NCI-H526 (cell line): ENCODE measurements at regions not wholly inside any gene's neighbourhood (a gene's known extent, or its start where the extent isn't known, plus 50 kb on each side); places are given as distances from the start of the nearest gene placed in this dataset.

Experiments used
- DNase-seq, 2 experiments: peaks; one replicate each; lab custom pipeline; 2025; lab: John Stamatoyannopoulos, UW

GRCh38 chr14:104386151-104386841 lies 193.3 kb upstream of the C14orf180 start:
- peak; percentile 65 to 92 for DNase-seq

DNA sequence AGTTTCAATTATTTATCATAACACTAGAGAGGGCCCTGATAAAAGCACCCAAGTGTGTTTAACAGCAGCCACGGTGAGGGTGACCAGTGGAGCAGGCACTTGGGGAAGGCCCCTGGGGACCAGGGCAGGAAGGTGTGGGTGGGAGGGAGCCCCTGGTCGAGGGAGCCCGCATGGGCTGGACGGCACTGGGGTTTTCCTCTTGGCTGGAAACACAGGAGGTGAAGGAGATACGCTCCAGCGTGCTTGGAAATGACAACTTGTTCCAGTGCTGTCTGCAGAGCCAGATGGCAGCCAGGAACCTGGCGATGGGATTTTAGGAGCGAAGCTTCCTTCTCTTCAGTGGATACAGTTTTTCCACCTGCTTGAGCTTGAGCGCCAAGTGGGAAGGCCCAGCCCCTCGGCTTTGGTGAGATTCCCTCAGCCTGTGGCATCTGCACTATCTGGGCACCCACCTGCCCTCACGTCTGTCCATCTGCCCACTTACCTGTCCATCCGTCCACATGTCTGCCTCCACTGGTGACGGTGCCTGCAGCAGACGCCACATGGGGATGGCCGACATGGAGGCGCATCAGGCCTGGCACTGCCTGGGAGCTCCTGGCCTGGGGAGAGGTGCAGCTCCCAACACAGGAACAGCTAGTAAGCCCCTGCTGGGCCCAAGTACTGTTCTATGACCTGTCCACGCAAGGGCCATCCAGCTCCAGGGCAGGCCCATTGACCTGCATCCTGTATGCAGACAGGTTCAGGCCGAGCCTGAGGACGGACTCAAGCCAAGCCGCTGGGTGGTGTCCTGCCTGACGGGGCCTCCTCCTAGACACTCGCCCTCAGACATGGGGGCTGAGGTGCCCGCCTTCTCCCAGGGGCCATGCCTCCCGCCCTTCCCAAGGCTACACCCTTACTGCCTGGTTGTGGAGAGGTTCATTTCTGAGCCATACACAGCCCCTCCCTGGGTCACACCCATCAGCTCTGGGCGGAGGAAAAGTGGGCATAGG lies 192.2 kb upstream of the C14orf180 start:
- no peak for DNase-seq

- DNase-seq, result no peak
Measured at GRCh38 chr14:104388011-104388521, 191.5 kb upstream of the C14orf180 start.

DNA sequence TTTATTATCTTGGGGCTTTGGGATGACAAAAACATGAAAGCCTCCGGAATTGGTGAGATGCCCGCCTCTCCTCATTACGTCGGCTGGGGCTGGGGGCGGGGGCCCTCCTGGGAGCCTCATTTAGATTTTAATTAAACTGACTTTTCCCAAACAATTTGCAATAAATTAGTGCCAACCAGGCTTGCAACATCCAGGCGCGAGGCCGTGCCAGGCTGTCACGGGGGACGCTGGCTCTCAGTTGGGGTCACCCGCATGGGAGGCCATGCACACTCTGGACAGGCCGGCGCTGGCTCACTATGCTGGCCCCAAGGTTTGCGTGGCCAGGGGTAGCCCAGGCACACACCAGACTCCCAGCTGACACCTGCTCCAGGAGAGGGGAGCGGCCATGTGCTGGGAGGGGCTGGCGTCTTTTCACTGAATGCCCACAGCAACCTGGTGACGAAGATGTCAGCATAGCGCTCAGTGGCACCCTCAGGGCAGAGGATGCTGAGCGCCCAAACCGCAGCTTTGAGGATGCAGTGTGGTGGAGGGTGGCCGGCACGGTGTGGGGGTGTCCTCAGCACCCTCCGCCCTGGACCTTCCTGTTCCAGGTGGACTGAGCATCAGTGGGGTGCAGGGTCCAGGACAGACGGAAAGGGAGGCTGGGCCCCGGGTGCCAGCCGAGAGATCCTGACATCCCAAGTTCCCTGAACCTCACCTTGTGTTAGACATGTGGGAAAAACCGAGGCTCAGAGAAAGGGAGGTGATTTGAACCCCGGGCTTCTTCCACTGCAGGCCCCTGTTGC lies 190.8 kb upstream of the C14orf180 start:
- DNase-seq, result no peak

DNA sequence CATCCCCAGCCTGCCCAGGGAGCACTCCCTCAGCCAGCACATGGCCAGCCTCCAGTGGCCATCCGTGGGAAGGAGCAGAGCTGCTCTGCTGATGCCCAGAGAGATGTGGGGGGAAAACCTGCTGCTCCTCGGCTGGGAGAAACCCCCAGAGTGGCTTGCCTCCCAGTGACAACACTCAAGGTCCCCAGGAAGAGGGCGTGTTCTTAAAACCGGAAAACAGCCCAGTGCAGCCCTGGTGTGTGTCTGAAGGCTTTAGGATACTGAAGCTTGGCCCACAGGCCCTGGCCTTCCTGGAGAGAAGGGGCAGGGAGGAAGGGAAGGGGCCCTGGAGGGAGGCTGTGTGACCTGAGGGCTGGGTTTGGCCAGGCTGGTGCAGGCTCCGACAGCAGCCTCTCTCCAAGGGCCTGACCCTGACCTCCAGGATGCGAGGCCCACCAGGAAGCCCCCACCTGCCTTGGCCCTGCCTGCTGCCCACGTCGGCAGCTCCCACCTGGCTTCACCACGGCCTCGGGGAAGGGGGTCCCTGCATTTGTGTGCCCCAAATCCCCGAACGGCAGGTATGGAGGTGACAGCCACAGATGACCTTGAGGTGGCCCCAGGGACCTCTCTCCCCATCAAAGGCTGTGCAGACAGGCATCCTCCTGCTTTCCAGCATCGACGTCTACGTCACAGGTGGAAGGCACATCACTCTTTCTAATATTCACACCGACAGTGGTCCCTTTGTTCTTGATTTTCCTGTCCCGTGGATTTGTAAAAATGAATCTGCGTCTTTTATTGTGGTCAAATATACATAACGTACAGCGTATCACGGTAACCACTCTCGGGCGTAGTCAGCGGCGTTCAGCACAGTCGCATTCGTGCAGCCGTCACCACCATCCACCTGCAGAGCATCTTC lies 190.0 kb upstream of the C14orf180 start:
- no peak for DNase-seq

DNA sequence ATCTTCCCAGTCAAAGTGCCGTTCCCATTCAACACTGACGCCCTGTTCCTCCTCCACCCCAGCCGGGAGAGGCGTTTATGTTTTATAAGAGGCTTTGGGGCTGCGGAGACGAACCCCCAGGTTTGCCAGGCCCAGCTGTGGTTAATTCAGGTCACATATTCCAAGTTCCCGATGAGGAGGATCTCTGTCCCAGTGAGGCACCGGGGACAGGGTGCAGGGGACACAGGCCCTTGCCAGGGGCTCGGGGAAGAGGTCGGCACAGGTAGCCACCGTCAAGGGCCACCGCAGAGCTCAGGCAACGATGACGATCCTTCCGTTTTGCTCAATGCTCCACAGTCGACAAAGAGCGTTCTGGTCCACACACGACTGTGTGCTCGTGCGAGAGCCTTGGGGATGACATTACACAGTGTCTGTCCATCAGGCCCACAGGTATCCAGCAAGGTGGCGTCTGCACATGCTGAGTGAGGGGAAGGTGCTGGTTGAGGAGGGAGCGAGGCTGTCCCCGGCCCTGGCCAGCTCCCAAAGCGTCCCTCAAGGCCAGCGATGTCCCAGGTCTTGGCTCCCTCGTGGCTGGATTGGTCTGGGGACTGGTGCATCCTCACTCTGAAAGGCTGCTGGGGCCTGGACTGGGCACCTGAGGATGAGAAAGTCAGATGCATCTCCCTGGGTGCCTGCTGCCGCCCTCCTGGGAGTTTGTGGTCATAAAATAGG lies 189.2 kb upstream of the C14orf180 start:
- DNase-seq, result no peak

GRCh38 chr14:104390941-104391901 lies 188.3 kb upstream of the C14orf180 start:
- peak; percentile 62 to 77 for DNase-seq

DNA sequence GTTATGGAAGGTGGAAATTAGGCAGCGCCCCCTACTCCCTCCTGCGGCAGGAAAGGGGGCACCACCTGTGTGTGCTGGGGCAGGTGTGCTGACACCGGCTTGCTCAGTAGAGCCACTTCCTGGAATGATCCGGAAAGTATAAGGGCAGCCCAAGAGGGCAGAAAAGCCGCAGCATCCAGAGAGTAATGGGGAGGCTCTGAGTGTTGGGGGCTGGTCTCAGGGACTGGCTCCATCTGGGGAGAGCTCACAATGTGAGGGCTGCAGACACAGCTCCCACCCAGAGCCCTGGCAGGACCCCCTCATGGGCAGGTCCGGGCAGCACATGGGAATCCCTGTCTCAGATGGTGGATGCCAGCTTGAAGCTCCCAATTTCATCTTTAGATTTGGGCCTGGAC lies 187.6 kb upstream of the C14orf180 start:
- DNase-seq, result peak in 1 of 2 experiments; percentile 77

DNA sequence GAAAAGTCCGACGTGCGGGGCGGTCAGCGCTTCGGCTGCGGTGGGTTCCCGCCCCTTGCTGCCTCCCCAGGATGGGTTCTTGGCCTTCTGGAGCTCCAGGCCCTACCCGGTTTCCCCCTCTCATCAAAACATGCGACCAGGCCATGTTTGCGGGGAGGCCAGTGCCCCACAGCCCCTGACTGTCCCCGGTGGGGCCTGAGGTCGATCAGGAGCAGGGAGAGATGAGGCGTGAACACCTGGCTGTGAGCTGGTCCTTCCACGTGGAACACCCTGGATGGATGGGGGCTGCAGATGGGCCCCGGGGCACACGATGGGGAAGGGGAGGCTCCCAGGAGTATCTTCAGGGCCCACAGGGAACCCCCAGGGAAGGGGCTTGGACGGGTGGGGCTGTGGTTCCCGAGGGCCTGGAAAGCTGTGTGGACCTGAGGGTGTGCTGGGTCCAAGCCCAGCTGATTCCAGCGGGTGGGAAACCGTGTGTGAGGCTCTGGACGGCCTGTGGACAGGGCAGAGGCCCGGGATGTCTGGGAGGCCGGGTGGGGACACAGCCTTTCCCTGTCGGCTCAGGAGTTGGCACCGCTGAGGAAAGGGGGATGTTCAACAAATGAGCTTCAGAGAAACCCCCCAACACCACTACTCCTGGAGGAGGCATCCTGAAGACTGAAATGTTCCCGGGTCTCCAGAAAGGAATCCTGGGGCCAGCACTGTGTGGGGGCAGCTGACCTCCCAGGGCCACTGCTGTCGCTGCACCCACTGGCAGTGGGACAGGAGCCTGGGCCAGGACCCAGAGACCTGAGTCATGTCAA lies 187.0 kb upstream of the C14orf180 start:
- no peak for DNase-seq

DNA sequence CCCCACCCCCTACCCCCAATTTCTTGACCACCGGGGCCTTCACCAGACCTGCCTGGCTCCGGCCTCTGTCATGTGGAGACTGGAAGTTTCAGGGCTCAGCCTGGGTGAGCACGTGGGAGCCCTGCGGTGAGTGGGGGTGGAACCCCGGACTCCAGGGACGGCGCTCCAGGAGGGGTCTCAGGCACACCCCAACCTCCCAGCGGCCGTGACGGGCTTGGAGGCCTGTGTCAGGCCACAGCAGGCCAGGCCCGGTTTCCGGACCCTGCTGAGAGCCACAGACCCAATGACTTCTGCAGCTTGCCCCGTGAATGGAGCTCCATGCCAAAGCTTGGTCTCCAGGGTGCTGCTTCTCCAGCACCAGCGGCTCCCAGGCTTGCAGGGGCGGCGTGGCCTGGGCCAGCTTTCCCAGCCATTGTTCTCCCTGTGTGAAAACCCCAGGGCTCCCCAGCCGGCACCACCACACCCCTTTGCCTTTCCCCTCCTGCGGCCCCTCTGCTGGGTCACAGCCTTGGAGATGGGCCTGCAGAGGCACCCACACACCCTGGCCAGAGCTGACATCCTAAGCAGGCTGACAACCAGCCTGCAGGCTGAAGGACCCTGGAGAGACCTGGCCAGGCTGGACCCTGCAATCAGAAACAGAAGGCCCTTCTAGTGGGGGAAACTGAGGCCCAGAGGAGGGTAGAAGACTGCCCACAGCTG lies 186.2 kb upstream of the C14orf180 start:
- no peak for DNase-seq

DNA sequence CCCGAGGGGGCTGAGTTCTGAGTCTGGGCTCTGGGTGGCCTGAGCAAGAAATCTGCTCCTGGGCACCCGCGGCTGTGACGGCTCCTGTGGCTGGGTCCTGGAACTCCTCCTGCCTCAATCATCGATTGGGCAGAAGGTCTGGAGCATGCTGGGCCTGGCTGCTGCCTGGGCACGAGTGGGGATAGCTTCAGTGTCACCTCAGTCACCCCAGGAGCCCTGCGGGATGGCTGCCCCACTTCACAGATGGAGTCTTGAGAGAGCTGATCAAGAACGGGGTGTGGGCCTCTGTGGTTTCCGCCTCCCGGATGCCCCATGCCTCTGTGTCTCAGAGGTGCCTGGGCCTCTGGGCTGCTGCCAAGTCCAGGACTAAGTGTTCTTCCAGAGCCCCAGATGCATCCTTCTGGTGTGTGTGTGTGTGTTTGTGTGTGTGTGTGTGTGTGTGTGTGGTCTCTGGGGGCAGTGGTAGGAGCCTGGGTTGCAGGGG lies 185.6 kb upstream of the C14orf180 start:
- DNase-seq, result no peak

DNA sequence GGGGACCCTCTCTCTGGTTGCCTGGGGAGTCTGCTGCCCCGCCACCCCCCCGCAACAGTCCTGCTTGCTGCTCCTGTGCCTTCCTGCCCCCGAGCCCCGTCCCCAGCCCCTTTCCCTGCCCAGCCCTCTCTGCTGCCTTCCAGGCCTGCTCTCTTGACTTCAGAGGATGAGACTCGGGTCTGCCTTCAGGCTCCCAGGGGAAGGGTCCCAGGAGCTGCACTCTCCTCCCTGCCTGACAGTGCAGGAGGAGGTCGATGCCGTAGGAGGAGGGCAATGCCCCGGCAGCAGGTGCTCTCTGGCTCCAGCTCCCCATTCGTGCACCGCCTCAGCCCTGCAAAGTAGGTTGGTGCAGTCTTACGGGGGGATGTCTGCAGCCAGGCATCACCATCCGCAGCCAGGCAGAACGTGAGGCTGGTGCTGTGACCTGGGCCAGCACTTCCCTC lies 185.1 kb upstream of the C14orf180 start:
- peak; percentile 34 to 68 for DNase-seq

- no peak for DNase-seq
Measured at GRCh38 chr14:104395276-104395675, 184.3 kb upstream of the C14orf180 start.

DNA sequence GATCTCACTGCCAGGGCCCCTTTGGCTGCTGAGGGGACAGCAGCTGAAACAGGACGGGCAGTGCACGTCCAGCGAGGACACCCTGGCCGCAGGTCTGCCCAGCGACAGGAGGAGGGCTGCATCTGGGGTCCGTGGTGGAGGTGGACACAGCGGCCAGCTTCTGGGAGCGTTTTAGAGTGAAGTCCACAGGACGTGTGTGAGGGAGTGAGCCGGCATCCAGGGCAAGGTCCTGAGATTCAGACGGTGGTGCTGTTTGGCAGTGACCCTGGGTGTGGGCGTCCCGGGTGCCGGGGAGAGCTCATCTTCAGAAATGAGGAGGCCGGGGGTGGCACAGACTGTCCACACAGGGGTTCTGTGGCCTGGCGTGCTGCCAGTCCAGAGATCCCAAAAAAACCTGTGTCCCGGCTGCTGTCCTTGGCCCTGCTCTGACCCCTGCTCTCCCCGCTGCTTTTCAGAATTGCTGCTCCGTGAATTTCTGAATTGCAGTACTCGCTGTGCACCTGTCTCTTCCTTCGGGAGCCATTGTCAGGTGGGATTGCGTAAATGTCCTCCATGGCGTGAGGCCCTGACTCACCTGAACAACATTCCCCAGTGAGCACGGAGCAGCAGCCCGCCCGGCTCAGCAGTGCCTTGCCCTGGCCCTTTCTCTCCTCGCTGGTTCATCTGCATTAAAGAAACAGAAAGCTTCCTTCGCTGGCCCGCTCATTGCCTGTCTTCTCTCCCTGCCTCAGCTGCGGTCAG lies 183.5 kb upstream of the C14orf180 start:
- peak; percentile 72 to 87 for DNase-seq

- DNase-seq, result no peak
Measured at GRCh38 chr14:104396682-104397470, 182.7 kb upstream of the C14orf180 start.

- DNase-seq, result no peak
Measured at GRCh38 chr14:104397956-104398355, 181.6 kb upstream of the C14orf180 start.
